ENCODE measurements at regions not wholly inside any gene's neighbourhood (a gene's known extent, or its start where the extent isn't known, plus 50 kb on each side); places are given as distances from the start of the nearest gene placed in this dataset.

- no peak for TF ChIP-seq CTCF (IDR thresholded peaks at IDR 0.05 in 8 of 11, conservative IDR thresholded peaks at IDR 0.05 in 3 of 11)
- TF ChIP-seq POLR2AphosphoS5 (IDR thresholded peaks at IDR 0.05), result no peak
- TF ChIP-seq POLR2A (IDR thresholded peaks at IDR 0.05), result no peak
Measured at GRCh38 chr12:23228101-23228500, 603.1 kb downstream of the ETNK1 start.

All from spleen (tissue), 7 donors.